ENCODE measurements at regions not wholly inside any gene's neighbourhood (a gene's known extent, or its start where the extent isn't known, plus 50 kb on each side); places are given as distances from the start of the nearest gene placed in this dataset.
"Not testable (repeated sequence)": the region's sequence is repeated elsewhere in the genome, so short reads cannot be mapped to it uniquely, and the experiment has no call there.

GRCh38 chr9:63354219-63354618 is 1930.8 kb downstream of the FOXD4L5 start:
- TF ChIP-seq CTCF, POLR2A (IDR thresholded peaks at IDR 0.05): not testable (repeated sequence)
